ENCODE measurements at regions not wholly inside any gene's neighbourhood (a gene's known extent, or its start where the extent isn't known, plus 50 kb on each side); places are given as distances from the start of the nearest gene placed in this dataset.
"Not testable (repeated sequence)": the region's sequence is repeated elsewhere in the genome, so short reads cannot be mapped to it uniquely, and the experiment has no call there.

- no peak for DNase-seq
These were observed 73.4 kb upstream of the FAM13C start for GRCh38 chr10:59435707-59436106.

DNA sequence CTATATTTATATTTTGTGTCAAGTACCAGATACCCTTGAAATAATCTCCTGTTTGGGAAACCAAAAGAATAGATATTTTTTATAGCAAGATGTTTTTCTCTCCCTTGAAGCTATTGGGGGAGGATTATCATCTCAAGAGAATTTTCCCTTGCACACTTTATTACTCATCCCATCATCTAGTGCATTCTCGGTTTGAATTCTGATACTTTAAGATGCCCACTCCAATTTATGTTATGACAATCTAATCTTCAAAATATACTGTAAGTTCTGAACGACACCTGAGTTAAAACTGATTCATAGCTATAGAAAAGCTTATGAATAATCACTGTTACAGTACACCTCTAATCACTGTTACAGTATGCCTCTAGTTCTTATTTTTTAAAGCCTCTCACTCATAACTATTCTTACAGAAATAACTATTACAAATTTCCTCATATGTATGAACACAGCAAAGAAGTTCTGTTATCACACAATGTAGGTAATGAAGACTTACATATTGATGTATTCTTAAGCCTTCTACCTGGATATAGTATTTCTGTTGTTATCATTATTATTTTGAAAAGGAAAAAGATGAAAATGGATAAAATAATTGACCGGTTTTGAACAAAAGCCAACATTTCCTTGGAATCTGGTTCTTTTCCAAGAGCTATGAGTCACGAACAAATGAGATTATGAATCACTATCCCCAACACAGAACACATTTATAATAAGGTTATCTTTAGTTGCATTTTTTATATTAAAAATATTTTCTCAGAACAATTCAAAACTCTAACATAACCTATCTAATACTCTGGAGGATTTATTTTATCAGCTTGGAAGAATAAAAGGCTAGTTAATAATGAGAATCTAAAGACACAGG, 72.3 kb upstream of the FAM13C start:
- DNase-seq = no peak

DNA sequence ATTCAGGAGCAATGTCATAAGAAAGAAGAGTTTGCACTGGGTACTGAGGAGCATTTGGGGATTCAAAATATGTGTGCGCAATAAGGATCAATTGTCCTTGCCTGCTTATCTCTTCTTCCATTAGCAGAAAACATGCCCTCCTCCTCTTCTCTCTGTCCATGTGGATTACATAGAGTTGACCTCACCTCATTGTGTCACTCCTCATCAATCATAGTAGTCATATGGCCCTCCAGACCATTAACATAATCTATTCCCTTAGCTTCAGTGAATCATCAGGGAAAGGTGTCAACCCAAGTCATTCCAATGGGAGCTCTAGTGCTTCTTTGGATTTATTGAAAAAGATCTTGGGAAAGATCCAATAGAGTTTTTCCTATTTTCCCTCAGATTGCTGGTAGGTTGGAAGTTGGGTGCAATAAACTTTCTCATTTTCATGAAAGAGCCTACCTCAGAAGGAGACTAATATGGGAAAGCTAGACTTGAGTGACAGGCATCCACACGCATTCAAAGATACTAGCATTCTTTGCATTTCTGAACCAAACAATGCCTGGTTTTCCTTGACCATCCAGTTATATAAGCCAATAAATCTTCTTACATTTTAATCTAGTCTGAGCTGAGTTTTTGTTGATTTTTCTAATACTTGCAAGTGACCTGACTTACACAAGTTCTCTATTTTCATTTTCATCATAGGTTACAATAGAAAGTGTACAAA, 71.5 kb upstream of the FAM13C start:
- DNase-seq = no peak

DNA sequence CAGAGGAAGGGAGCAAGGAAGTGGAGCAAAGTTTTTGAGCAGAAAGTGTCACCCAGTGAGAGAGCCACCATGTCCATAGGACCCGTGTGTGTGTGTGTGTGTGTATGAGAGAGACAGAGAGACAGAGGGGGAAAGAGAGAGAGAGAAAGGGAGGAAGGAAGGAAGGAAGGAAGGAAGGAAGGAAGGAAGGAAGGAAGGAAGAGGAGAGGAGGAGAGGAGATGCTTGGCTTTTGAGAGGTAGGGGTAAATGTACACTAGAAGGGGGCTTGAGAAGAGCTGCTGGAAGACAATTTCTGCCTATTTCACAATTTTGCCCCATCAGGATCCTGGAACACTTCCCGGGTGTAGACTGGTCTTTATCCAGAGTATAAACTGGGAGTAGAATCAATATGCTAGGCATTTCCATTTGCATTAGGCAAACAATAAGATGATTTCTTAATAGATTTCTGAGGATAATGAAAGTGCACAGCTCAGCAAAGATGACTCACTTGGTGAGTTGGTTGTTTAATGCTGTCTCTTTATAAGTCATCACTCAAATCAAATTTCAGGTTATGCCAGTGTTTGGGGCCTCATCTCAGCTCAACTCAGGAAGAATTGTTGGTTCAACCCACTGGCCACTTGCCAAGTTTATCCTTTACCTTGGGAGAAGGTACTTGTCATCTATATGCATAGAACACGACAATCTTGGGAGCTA, 70.0 kb upstream of the FAM13C start:
- peak; percentile 1 for DNase-seq

- not testable (repeated sequence) for DNase-seq
These were observed 51.4 kb upstream of the FAM13C start for GRCh38 chr10:59413795-59414194.
